AG10803 (cell line): ENCODE measurements at regions not wholly inside any gene's neighbourhood (a gene's known extent, or its start where the extent isn't known, plus 50 kb on each side); places are given as distances from the start of the nearest gene placed in this dataset.

Experiments
- DNase-seq: peaks from one replicate; pipeline ENCODE4 v3.0.0; 2010; ENCODE audit warnings: low read depth
- H3K4me3 ChIP-seq: 2 replicates; pipeline ENCODE4 v1.5.1; 2011; ENCODE audit warnings: mild to moderate bottlenecking, low read length, control low read depth
- CTCF ChIP-seq: conservative IDR thresholded peaks from 2 replicates; pipeline ENCODE4 v1.5.1; 2011; ENCODE audit warnings: mild to moderate bottlenecking, low read length, control low read depth, inconsistent platforms

- H3K4me3 ChIP-seq: no peak overlapping the region
- DNase-seq: no peak
- no peak for TF ChIP-seq CTCF
These were observed 207.9 kb upstream of the SULF2 start for GRCh38 chr20:47993035-47993755.

- no peak for DNase-seq
- TF ChIP-seq CTCF: no peak
- H3K4me3 ChIP-seq: no peak overlapping the region
These were observed 206.7 kb upstream of the SULF2 start for GRCh38 chr20:47991875-47992488.

- no peak for DNase-seq
- H3K4me3 ChIP-seq: no peak overlapping the region
- no peak for TF ChIP-seq CTCF
These were observed 205.3 kb upstream of the SULF2 start for GRCh38 chr20:47990507-47991150.

GRCh38 chr20:47989957-47990356 is 204.7 kb upstream of the SULF2 start:
- DNase-seq: no peak
- H3K4me3 ChIP-seq: no peak overlapping the region
- TF ChIP-seq CTCF: no peak

GRCh38 chr20:47988676-47989075 is 203.4 kb upstream of the SULF2 start:
- TF ChIP-seq CTCF: no peak
- no peak for DNase-seq
- no peak overlapping the region for H3K4me3 ChIP-seq

- peak; percentile 78 for DNase-seq
These were observed 200.0 kb upstream of the SULF2 start for GRCh38 chr20:47985092-47985850.

More at GRCh38 chr20:47985092-47985850, 200.0 kb upstream of the SULF2 start:
- no peak for TF ChIP-seq CTCF
- H3K4me3 ChIP-seq: no peak overlapping the region
